ENCODE measurements at regions not wholly inside any gene's neighbourhood (a gene's known extent, or its start where the extent isn't known, plus 50 kb on each side); places are given as distances from the start of the nearest gene placed in this dataset.

DNA sequence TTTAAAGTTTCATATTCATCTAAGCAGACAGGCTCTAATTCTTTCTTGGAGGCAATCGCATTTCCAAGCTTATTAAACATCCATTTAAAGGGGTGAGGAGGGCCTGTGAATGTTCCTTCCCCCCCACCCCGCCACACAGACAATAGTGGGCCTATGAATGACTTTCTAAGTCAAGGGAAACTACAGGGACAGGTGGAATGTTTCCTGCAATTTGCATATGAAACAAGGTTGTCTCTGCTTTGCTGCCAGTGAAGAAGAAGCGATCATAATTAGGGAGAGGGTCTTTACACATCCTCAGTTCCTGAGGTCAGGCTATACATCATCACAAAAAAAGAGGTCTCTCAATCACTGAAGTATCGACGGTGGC is 127.9 kb upstream of the OPCML start:
- TF ChIP-seq, protein P1, sequence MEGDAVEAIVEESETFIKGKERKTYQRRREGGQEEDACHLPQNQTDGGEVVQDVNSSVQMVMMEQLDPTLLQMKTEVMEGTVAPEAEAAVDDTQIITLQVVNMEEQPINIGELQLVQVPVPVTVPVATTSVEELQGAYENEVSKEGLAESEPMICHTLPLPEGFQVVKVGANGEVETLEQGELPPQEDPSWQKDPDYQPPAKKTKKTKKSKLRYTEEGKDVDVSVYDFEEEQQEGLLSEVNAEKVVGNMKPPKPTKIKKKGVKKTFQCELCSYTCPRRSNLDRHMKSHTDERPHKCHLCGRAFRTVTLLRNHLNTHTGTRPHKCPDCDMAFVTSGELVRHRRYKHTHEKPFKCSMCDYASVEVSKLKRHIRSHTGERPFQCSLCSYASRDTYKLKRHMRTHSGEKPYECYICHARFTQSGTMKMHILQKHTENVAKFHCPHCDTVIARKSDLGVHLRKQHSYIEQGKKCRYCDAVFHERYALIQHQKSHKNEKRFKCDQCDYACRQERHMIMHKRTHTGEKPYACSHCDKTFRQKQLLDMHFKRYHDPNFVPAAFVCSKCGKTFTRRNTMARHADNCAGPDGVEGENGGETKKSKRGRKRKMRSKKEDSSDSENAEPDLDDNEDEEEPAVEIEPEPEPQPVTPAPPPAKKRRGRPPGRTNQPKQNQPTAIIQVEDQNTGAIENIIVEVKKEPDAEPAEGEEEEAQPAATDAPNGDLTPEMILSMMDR (IDR thresholded peaks at IDR 0.05; ENCODE audit: extremely low read depth, missing control alignments): no peak
- no peak for DNase-seq (ENCODE audit: low spot score)

DNA sequence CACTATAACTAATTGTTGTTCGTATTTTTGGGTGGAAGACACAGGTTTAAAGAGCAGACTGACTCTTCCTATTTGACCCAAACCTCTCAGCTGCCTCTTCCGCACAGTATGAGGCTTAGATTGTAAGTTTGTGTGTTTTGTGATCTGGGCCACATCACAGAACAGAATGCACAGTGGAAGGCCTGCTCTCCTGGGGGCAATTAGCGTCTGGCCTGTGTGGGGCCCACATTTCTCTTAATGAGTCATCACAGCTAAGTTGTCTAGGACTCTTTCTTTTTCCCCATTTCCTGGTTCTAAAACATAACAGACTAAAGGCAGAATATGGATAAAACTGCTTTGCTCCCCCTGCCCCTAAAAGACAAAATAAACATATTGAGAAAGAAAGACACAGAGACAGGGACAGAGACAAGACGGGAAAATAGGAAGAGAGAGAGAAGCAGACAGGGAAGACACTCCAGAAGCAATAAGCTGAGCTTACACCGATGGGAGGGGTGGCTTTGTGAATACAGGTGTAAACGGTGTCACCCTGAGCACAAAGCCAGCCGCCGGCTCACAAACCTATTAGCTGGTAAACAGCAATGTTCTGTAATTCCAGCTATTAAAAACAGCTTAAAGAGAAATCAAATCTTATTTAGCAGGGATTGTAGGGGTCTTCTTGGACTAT is 127.4 kb upstream of the OPCML start:
- DNase-seq (ENCODE audit: low spot score): no peak
- TF ChIP-seq, protein P1 (IDR thresholded peaks at IDR 0.05; ENCODE audit: extremely low read depth, missing control alignments): no peak

DNA sequence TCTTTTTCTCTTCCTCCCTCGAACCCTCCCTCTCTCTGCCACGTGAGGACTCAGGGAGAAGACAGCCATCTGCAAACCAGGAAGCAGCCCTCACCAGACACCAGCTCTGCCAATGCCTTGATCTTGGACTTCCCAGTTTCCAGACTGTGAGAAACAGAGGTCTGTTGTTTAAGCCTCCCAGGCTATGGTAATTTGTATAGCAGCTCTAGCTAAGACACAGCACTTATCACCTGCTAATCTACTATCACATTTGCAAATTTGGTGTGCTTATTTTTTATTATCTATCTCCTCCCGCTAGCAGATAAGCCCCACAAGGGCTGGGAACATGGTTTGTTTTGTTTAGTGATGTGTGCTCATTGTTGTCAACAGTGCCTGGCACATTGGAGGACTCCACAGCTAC is 124.8 kb upstream of the OPCML start:
- TF ChIP-seq, protein P1 (IDR thresholded peaks at IDR 0.05; ENCODE audit: extremely low read depth, missing control alignments): no peak
- no peak for DNase-seq (ENCODE audit: low spot score)

DNA sequence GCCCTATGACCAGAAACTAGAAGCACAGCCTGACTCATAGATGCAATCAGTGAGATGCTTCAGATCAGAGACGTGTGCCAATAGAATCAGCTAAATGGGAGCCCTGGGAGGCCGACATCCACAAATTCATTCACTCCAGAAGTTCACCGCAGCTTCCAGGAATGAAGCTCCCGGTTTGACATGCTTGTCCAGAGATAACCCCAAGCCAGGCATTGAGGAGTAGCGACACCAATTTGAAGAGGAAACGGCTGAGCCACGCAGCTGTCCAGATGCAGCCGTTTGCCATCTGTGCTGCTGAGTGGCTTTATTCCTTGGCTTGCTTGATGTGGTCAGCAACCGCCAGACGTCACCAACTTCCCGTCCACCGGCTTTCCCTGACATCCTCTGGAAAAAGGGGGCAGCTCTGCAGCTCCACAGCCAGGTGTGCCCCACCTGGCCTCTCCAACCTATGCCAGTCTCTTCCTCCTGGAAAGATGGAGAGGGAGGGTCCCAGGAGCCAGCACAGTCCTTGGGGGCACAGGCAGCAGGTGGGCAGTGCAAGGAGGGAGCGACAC is 123.9 kb upstream of the OPCML start:
- DNase-seq (ENCODE audit: low spot score): no peak
- TF ChIP-seq, protein P1 (IDR thresholded peaks at IDR 0.05; ENCODE audit: extremely low read depth, missing control alignments): no peak

DNA sequence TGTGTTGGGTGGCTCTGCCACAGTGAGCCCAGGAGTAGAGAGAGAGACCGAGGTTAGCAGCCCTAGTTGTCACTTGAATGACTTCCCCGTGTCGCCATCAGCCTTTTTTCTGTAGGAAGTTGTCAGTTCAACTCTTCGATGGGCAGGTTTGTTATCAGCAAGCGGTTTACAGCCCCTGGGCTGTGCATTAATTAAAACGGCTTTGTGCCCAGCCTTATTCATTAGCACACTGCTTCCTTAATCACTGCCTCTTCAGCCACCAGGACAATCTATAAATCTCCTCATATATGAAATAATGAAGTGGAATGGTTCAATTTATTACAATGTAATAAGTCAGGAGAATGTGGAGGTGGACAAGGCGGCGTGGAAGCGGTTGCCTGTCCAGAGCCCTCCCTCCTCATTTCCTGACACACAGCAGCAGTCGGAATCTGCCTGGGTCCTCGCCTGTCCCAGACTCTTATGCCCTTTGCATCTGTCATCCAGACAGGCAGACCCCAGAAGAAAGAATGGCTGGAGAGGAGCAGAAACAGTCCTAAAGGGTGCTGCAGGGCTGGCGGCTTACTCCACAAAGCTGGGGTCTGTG is 122.4 kb upstream of the OPCML start:
- DNase-seq (ENCODE audit: low spot score): no peak
- TF ChIP-seq, protein P1 (IDR thresholded peaks at IDR 0.05; ENCODE audit: extremely low read depth, missing control alignments): no peak

DNA sequence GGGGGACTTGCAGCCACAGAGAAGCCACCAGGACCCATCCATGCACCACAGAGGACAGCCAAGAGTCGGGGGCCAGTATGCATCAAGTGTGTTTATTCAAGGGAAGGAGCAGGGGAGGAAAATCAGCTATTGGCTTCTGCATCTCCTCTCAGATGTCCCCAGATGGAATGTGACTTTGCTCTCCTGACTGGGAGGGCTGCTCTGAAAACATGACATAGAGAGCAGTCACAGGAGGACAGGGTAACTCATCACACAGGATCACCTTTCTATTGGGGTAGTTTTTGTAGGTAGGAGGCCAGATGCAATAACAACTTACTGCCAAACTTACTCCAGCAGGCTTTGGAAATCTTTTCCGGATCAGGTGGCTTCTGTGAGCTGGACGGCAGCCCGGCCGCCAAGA is 121.0 kb upstream of the OPCML start:
- TF ChIP-seq, protein P1 (IDR thresholded peaks at IDR 0.05; ENCODE audit: extremely low read depth, missing control alignments): no peak
- DNase-seq (ENCODE audit: low spot score): no peak

DNA sequence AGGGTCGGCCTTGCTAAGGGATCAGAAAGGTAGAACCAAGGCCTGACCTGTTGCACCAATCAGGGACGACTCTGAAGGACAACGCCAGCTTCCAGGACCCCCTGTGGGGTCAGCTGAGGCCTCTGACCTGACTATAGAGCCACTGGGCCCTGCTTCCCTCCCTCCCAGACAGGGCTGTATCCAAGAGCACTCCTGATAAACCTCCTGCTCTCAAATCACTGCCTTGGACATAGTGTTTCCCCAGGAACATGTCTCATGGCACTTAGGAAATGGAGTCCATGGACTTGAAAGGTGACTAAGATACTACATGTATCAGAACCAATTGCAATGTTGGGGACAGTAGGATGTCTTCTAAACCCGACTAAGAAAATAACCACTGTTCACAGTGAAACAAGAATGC is 117.8 kb upstream of the OPCML start:
- DNase-seq (ENCODE audit: low spot score): no peak
- TF ChIP-seq, protein P1 (IDR thresholded peaks at IDR 0.05; ENCODE audit: extremely low read depth, missing control alignments): no peak

Measured in GM20000 (cell line).